Esophagus squamous epithelium (tissue), 4 donors: ENCODE measurements at regions not wholly inside any gene's neighbourhood (a gene's known extent, or its start where the extent isn't known, plus 50 kb on each side); places are given as distances from the start of the nearest gene placed in this dataset.

Source experiments
- POLR2A ChIP-seq, 4 donors: fragments of 450-650 bp; IDR thresholded peaks; one replicate each; pipeline ENCODE4 v1.6.1; 2017; ENCODE audit warnings: antibody characterized with exemption in 4 of 4, mild to moderate bottlenecking in 4 of 4, moderate library complexity in 3 of 4
- TF ChIP-seq, protein P1 (sequence below), 6 experiments: fragments of 450-650 bp in 4 of 6; fragments of 200-600 bp in 2 of 6; sonication (generic) in 2 of 6; IDR thresholded peaks; one replicate each; pipeline ENCODE4 v1.5.1; 2016 to 2019; ENCODE audit warnings: antibody characterized with exemption in 6 of 6, mild to moderate bottlenecking in 4 of 6, moderate library complexity in 4 of 6

DNA sequence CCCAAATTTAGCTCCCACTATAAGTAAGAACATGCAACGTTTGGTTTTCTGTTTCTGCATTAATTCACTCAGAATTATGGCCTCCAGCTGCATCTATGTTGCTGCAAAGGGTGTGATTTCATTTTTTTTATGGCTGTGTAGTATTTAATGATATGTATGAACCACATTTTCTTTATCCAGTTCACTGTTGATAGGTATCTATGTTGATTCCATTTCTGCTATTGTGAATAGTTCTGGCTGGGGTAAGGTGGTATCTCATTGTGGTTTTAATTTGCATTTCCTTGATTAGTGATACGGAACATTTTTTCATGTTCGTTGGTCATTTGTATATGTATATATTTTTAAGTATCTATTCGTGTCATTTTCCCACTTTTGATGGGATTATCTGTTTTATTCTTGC, 674.3 kb downstream of the NUP35 start:
- TF ChIP-seq, protein P1, sequence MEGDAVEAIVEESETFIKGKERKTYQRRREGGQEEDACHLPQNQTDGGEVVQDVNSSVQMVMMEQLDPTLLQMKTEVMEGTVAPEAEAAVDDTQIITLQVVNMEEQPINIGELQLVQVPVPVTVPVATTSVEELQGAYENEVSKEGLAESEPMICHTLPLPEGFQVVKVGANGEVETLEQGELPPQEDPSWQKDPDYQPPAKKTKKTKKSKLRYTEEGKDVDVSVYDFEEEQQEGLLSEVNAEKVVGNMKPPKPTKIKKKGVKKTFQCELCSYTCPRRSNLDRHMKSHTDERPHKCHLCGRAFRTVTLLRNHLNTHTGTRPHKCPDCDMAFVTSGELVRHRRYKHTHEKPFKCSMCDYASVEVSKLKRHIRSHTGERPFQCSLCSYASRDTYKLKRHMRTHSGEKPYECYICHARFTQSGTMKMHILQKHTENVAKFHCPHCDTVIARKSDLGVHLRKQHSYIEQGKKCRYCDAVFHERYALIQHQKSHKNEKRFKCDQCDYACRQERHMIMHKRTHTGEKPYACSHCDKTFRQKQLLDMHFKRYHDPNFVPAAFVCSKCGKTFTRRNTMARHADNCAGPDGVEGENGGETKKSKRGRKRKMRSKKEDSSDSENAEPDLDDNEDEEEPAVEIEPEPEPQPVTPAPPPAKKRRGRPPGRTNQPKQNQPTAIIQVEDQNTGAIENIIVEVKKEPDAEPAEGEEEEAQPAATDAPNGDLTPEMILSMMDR (IDR thresholded peaks at IDR 0.05): no peak
- TF ChIP-seq POLR2A (IDR thresholded peaks at IDR 0.05): no peak
